Panc1 (cell line): ENCODE measurements at regions not wholly inside any gene's neighbourhood (a gene's known extent, or its start where the extent isn't known, plus 50 kb on each side); places are given as distances from the start of the nearest gene placed in this dataset.

ENCODE experiments used
- ATAC-seq: fragments of 200-7000 bp; cut with Tn5 transposase; 2 replicates; pipeline ENCODE4 v1.9.1; 2020; ENCODE audit warnings: mild to moderate bottlenecking, moderate library complexity
- BruUV-seq: library from RNA; stranded (reverse); fragments of 400-500 nt; replicated peaks from 2 replicates; lab custom pipeline; 2021; lab: Mats Ljungman, UMichigan
- CTCF ChIA-PET: fragments of 300-600 bp; sonication (Branson Sonifier 250); formaldehyde crosslinking; loops from one replicate; lab custom pipeline; 2022; ENCODE audit warnings: antibody characterized with exemption; lab: Charles Lee
- POLR2A ChIA-PET: fragments of 300-600 bp; sonication (Branson Sonifier 250); formaldehyde crosslinking; loops from one replicate; lab custom pipeline; 2022; ENCODE audit warnings: antibody characterized with exemption; lab: Charles Lee
- DNase-seq: peaks from one replicate; pipeline ENCODE4 v3.0.0-alpha.2; 2010; ENCODE audit warnings: low read depth, low spot score
- H3K27ac ChIP-seq: 2 replicates; pipeline ENCODE4 v1.5.1; 2011; ENCODE audit warnings: mild to moderate bottlenecking, low read length, inconsistent platforms
- H3K27me3 ChIP-seq: fragments of 200-500 bp; sonication (Bioruptor generic); 2 replicates; pipeline ENCODE4 v1.6.0; 2014; ENCODE audit warnings: low read length, inconsistent platforms; ENCODE audit not compliant: control insufficient read depth, insufficient read depth
- H3K36me3 ChIP-seq: fragments of 200-500 bp; sonication (Bioruptor generic); 2 replicates; pipeline ENCODE4 v1.5.1; 2014; ENCODE audit warnings: inconsistent platforms, mild to moderate bottlenecking, low read length, moderate library complexity; ENCODE audit not compliant: control insufficient read depth, insufficient read depth
- H3K4me1 ChIP-seq: 2 replicates; pipeline ENCODE4 v1.5.1; 2011; ENCODE audit warnings: inconsistent platforms, mild to moderate bottlenecking, low read length, moderate library complexity; ENCODE audit not compliant: control insufficient read depth, insufficient read depth
- H3K4me3 ChIP-seq, 2 experiments: 2 replicates each; pipeline ENCODE4 v1.5.1; 2011 to 2012; ENCODE audit warnings: low read depth in 2 of 2, low read length in 2 of 2, mild to moderate bottlenecking in 2 of 2, inconsistent platforms in 1 of 2, moderate library complexity in 1 of 2
- H3K9me3 ChIP-seq: fragments of 200-500 bp; sonication (Bioruptor generic); 2 replicates; pipeline ENCODE4 v1.5.1; 2014; ENCODE audit warnings: low read depth, mild to moderate bottlenecking, inconsistent platforms, low read length, moderate library complexity; ENCODE audit not compliant: control insufficient read depth, insufficient read depth
- CTCF ChIP-seq: fragments of 450-650 bp; IDR thresholded peaks from 2 replicates; pipeline ENCODE4 v1.5.1; 2017; ENCODE audit warnings: mild to moderate bottlenecking
- POLR2AphosphoS5 ChIP-seq: IDR thresholded peaks from 2 replicates; pipeline ENCODE4 v1.6.1; 2012; ENCODE audit warnings: mild to moderate bottlenecking, low read depth, low read length, moderate library complexity
- REST ChIP-seq, 2 experiments: IDR thresholded peaks; 2 replicates each; pipeline ENCODE4 v1.6.1; 2011 to 2012; ENCODE audit warnings: low read depth in 2 of 2, control low read depth in 1 of 2, low read length in 1 of 2, mild to moderate bottlenecking in 1 of 2, moderate library complexity in 1 of 2; ENCODE audit not compliant: insufficient read depth in 1 of 2
- SIN3A ChIP-seq: IDR thresholded peaks from 2 replicates; pipeline ENCODE4 v1.6.1; 2012; ENCODE audit warnings: low read depth, mild to moderate bottlenecking, low read length, moderate library complexity, borderline replicate concordance; ENCODE audit not compliant: insufficient read depth
- in situ Hi-C: cut with HindIII; loops from 2 replicates; pipeline ENCODE4 v1.10.0; 2016; ENCODE audit warnings: low sequenced_read_pairs, low pct_unique_long_range_greater_than_20kb
- intact Hi-C: fragments of 100-400 bp; cut with micrococcal nuclease; formaldehyde crosslinking; loops from one replicate; pipeline ENCODE4 v1.10.0; 2022; ENCODE audit not compliant: unreplicated experiment

GRCh38 chr9:1922026-1922425, 93.1 kb upstream of the SMARCA2 start:
- ChIA-PET CTCF (interaction anchor here (0.5 kb wide), 1 partner anchor 31 kb away, joined by 4 read pairs; no protein-coding TSS in a partner anchor), POLR2A (no interaction called here)
- no peaks in the 10 kb centered on the region for H3K9me3 ChIP-seq
- H3K4me3 ChIP-seq: no peak overlapping the region
- no peaks in the 10 kb centered on the region for H3K36me3 ChIP-seq
- no peaks in the 10 kb centered on the region for H3K4me1 ChIP-seq
- in situ Hi-C loops (no loop called here), intact Hi-C loops (no loop called here)
- BruUV-seq: no TSS peak
- no peaks in the 10 kb centered on the region for H3K27me3 ChIP-seq
- DNase-seq (no peak), ATAC-seq (no peak)
- no peak overlapping the region for H3K27ac ChIP-seq
- no peak for TF ChIP-seq POLR2AphosphoS5
- no peak for TF ChIP-seq SIN3A
- no peak for TF ChIP-seq REST (IDR thresholded peaks at IDR 0.05; ENCODE audit: insufficient read depth in 1 of 2, low read depth in 2 of 2, low read length in 1 of 2)
- TF ChIP-seq CTCF: no peak

GRCh38 chr9:1927546-1927945, 87.6 kb upstream of the SMARCA2 start:
- no TSS peak for BruUV-seq
- in situ Hi-C loops: no loop called here
- no peak for ATAC-seq
- TF ChIP-seq POLR2AphosphoS5 (no peak), CTCF (no peak), SIN3A (no peak), REST (IDR thresholded peaks at IDR 0.05; ENCODE audit: insufficient read depth in 1 of 2, low read depth in 2 of 2, low read length in 1 of 2) (no peak)
- Histone ChIP-seq H3K4me1 (no peaks in the 10 kb centered on the region), H3K4me3 (no peak overlapping the region), H3K9me3 (no peaks in the 10 kb centered on the region), H3K27me3 (no peaks in the 10 kb centered on the region), H3K27ac (no peak overlapping the region), H3K36me3 (no peaks in the 10 kb centered on the region)
- POLR2A ChIA-PET: no interaction called here
- CTCF ChIA-PET: no interaction called here
- no peak for DNase-seq
- intact Hi-C loops: no loop called here
